ENCODE measurements at regions not wholly inside any gene's neighbourhood (a gene's known extent, or its start where the extent isn't known, plus 50 kb on each side); places are given as distances from the start of the nearest gene placed in this dataset.

GRCh38 chr5:23579566-23579965 is 72.2 kb downstream of the PRDM9 start:
- ATAC-seq: no peak
- no peak for DNase-seq

GRCh38 chr5:23583081-23583480 is 75.7 kb downstream of the PRDM9 start:
- ATAC-seq: no peak

GRCh38 chr5:23588841-23589326 is 81.5 kb downstream of the PRDM9 start:
- no peak for ATAC-seq
- no peak for DNase-seq

More at GRCh38 chr5:23583081-23583480, 75.7 kb downstream of the PRDM9 start:
- no peak for DNase-seq

GRCh38 chr5:23591250-23591649 is 83.8 kb downstream of the PRDM9 start:
- DNase-seq: no peak
- no peak for ATAC-seq

- no peak for ATAC-seq
- no peak for DNase-seq
These were observed 99.5 kb downstream of the PRDM9 start for GRCh38 chr5:23606927-23607326.

- ATAC-seq: no peak
- no peak for DNase-seq
These were observed 105.3 kb downstream of the PRDM9 start for GRCh38 chr5:23612701-23613100.

GRCh38 chr5:23613566-23613965 is 106.2 kb downstream of the PRDM9 start:
- ATAC-seq: no peak

GRCh38 chr5:23614422-23614821 is 107.0 kb downstream of the PRDM9 start:
- DNase-seq (no peak), ATAC-seq (no peak)

More at GRCh38 chr5:23613566-23613965, 106.2 kb downstream of the PRDM9 start:
- no peak for DNase-seq

- DNase-seq: no peak
- ATAC-seq: no peak
These were observed 119.6 kb downstream of the PRDM9 start for GRCh38 chr5:23626961-23627360.

GRCh38 chr5:23627976-23628375 is 120.6 kb downstream of the PRDM9 start:
- ATAC-seq: no peak
- DNase-seq: no peak

- ATAC-seq: no peak
- no peak for DNase-seq
These were observed 122.0 kb downstream of the PRDM9 start for GRCh38 chr5:23629396-23629795.

GRCh38 chr5:23631302-23632045 is 124.1 kb downstream of the PRDM9 start:
- DNase-seq: no peak
- ATAC-seq: no peak

- ATAC-seq (no peak), DNase-seq (no peak)
These were observed 128.5 kb downstream of the PRDM9 start for GRCh38 chr5:23635938-23636337.

- ATAC-seq (no peak), DNase-seq (no peak)
These were observed 131.9 kb downstream of the PRDM9 start for GRCh38 chr5:23639326-23639725.

- DNase-seq (no peak), ATAC-seq (no peak)
These were observed 141.2 kb downstream of the PRDM9 start for GRCh38 chr5:23648656-23649055.

GRCh38 chr5:23649594-23649993 is 142.2 kb downstream of the PRDM9 start:
- ATAC-seq: no peak
- no peak for DNase-seq

- DNase-seq (no peak), ATAC-seq (no peak)
These were observed 148.3 kb downstream of the PRDM9 start for GRCh38 chr5:23655674-23656073.

GRCh38 chr5:23675456-23675855 is 168.0 kb downstream of the PRDM9 start:
- DNase-seq: no peak
- ATAC-seq: no peak

GRCh38 chr5:23677996-23678395 is 170.6 kb downstream of the PRDM9 start:
- ATAC-seq (no peak), DNase-seq (no peak)

- ATAC-seq (no peak), DNase-seq (no peak)
These were observed 176.7 kb downstream of the PRDM9 start for GRCh38 chr5:23684103-23684502.

- ATAC-seq (no peak), DNase-seq (no peak)
These were observed 196.8 kb downstream of the PRDM9 start for GRCh38 chr5:23703940-23704855.

GRCh38 chr5:23717486-23717885 is 210.1 kb downstream of the PRDM9 start:
- ATAC-seq (no peak), DNase-seq (no peak)

GRCh38 chr5:23718564-23718963 is 211.2 kb downstream of the PRDM9 start:
- ATAC-seq (no peak), DNase-seq (no peak)
